AG10803 (cell line): ENCODE measurements at regions not wholly inside any gene's neighbourhood (a gene's known extent, or its start where the extent isn't known, plus 50 kb on each side); places are given as distances from the start of the nearest gene placed in this dataset.
A peak's percentile ranks its signal among the peaks of the same experiment; 100 is the strongest.

ENCODE experiments used
- DNase-seq: peaks from one replicate; pipeline ENCODE4 v3.0.0; 2010; ENCODE audit warnings: low read depth
- H3K4me3 ChIP-seq: 2 replicates; pipeline ENCODE4 v1.5.1; 2011; ENCODE audit warnings: mild to moderate bottlenecking, low read length, control low read depth
- CTCF ChIP-seq: conservative IDR thresholded peaks from 2 replicates; pipeline ENCODE4 v1.5.1; 2011; ENCODE audit warnings: mild to moderate bottlenecking, low read length, control low read depth, inconsistent platforms

DNA sequence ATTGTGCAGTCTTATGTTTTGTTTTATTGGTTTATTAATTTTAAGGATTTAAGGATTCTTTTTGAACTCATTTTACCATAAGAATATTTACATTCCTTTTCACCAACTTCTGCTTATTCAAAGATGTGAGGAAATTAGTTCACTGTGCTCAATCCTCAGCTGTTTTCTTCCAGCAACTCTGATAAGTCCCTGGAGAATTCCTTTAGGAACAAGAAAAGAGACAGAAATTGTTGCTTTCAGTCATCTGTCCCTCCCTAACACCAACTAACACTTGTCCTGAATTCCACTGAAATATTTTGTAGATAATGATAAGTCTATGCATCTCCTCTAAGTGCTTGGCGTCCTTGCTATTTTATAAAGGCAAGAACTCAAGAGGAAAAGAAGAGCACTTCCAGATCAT, 334.8 kb upstream of the MARCKS start:
- DNase-seq: peak; percentile 19
- no peak overlapping the region for H3K4me3 ChIP-seq
- TF ChIP-seq CTCF: no peak

DNA sequence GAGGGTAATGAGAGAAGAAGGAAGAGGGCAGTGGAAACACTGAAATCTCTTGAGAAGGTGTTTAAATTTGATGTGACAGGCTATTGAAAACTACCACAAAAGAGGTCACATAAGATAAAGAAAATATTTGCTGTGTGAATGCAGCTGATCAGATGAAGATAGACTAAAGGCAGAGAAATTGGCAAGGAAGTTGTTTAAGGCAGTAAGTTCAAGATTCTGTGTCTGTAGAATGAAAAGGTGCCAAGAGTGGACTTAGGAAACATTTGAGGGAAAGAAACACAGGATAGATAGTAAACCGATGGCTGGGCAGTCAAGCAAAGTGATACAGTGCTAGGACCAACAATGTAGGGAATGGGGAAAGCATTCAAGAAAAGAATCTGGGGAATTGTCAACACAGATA, 332.3 kb upstream of the MARCKS start:
- no peak overlapping the region for H3K4me3 ChIP-seq
- peak; percentile 43 for DNase-seq
- TF ChIP-seq CTCF: no peak

- no peak for DNase-seq
- TF ChIP-seq CTCF: no peak
- H3K4me3 ChIP-seq: no peak overlapping the region
Measured at GRCh38 chr6:113526553-113526952, 330.6 kb upstream of the MARCKS start.

DNA sequence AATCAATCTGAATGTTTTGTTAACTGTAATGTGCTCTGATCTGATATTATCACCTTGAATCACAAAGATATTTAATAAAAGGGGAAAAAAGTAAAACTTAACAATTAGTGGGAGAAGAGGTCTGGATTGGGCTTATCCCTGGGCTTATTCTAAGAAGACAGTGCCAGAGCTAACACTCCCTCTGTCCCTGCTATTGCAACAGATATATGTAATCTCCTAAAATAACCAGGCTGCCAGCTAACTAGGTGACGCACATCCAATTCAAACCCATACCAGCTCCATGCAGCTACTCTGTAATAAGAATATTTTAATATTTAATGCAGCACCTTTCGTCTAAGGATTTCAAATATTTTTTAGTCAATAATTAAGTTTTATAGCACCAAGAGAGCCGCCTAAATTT, 330.1 kb upstream of the MARCKS start:
- no peak for DNase-seq
- TF ChIP-seq CTCF: no peak

GRCh38 chr6:113528111-113528510, 329.0 kb upstream of the MARCKS start:
- H3K4me3 ChIP-seq: no peak overlapping the region
- no peak for TF ChIP-seq CTCF
- DNase-seq: no peak

More for the DNA sequence above, 330.1 kb upstream of the MARCKS start:
- no peak overlapping the region for H3K4me3 ChIP-seq

- no peak overlapping the region for H3K4me3 ChIP-seq
- TF ChIP-seq CTCF: no peak
- peak; percentile 34 for DNase-seq
Measured at GRCh38 chr6:113529196-113529595, 327.9 kb upstream of the MARCKS start.

DNA sequence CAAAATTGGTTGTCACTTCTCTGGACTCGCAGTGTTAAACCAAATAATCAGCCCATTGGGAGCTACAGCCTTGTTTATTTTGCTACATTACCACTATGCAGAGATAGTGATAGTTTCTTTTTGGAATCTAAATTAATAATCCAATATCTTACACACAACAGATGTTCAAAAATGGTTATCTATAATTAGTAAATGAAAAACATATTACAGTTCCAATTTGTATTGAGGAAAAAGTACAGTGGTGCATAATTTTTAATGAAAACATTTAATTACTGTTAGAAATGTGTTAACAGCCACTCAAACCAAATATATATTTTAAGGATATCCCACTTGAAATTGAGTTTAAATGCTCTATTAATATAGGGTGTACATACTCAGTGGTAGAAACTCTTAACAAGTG, 327.3 kb upstream of the MARCKS start:
- no peak for TF ChIP-seq CTCF
- no peak overlapping the region for H3K4me3 ChIP-seq
- DNase-seq: no peak
